HG02970 (cell line): ENCODE measurements at regions not wholly inside any gene's neighbourhood (a gene's known extent, or its start where the extent isn't known, plus 50 kb on each side); places are given as distances from the start of the nearest gene placed in this dataset.
"Not testable (repeated sequence)": the region's sequence is repeated elsewhere in the genome, so short reads cannot be mapped to it uniquely, and the experiment has no call there.

Source experiments
- ATAC-seq: cut with Tn5 transposase; IDR thresholded peaks from one replicate; pipeline ENCODE4 v1.9.1; 2021; ENCODE audit warnings: mild to moderate bottlenecking, moderate library complexity, moderate number of reproducible peaks; ENCODE audit not compliant: unreplicated experiment, low FRiP score

- ATAC-seq, result no peak
Measured at GRCh38 chr2:58612973-58613372, 371.8 kb upstream of the FANCL start.

- no peak for ATAC-seq
Measured at GRCh38 chr2:58609326-58609725, 368.2 kb upstream of the FANCL start.

- no peak for ATAC-seq
Measured at GRCh38 chr2:58608146-58608545, 367.0 kb upstream of the FANCL start.

GRCh38 chr2:58607448-58607847 lies 366.3 kb upstream of the FANCL start:
- ATAC-seq, result no peak

GRCh38 chr2:58606799-58607198 lies 365.7 kb upstream of the FANCL start:
- ATAC-seq, result no peak

GRCh38 chr2:58604096-58604495 lies 363.0 kb upstream of the FANCL start:
- no peak for ATAC-seq

GRCh38 chr2:58601017-58601416 lies 359.9 kb upstream of the FANCL start:
- no peak for ATAC-seq

- no peak for ATAC-seq
Measured at GRCh38 chr2:58598171-58598570, 357.0 kb upstream of the FANCL start.

- ATAC-seq, result no peak
Measured at GRCh38 chr2:58595714-58596113, 354.6 kb upstream of the FANCL start.

GRCh38 chr2:58594762-58595161 lies 353.6 kb upstream of the FANCL start:
- ATAC-seq, result no peak

GRCh38 chr2:58594175-58594574 lies 353.1 kb upstream of the FANCL start:
- no peak for ATAC-seq

GRCh38 chr2:58586178-58586577 lies 345.1 kb upstream of the FANCL start:
- not testable (repeated sequence) for ATAC-seq

- no peak for ATAC-seq
Measured at GRCh38 chr2:58585233-58585632, 344.1 kb upstream of the FANCL start.

GRCh38 chr2:58584606-58585118 lies 343.5 kb upstream of the FANCL start:
- ATAC-seq, result no peak

GRCh38 chr2:58578276-58578675 lies 337.2 kb upstream of the FANCL start:
- no peak for ATAC-seq

GRCh38 chr2:58574873-58575272 lies 333.7 kb upstream of the FANCL start:
- ATAC-seq, result no peak

GRCh38 chr2:58572731-58573130 lies 331.6 kb upstream of the FANCL start:
- ATAC-seq, result no peak

GRCh38 chr2:58571181-58571852 lies 330.2 kb upstream of the FANCL start:
- ATAC-seq, result no peak

GRCh38 chr2:58569475-58570185 lies 328.5 kb upstream of the FANCL start:
- no peak for ATAC-seq

GRCh38 chr2:58568901-58569300 lies 327.8 kb upstream of the FANCL start:
- ATAC-seq, result no peak

GRCh38 chr2:58562276-58562675 lies 321.2 kb upstream of the FANCL start:
- ATAC-seq, result no peak

- ATAC-seq, result no peak
Measured at GRCh38 chr2:58560531-58560930, 319.4 kb upstream of the FANCL start.
